HG03025 (cell line): ENCODE measurements at regions not wholly inside any gene's neighbourhood (a gene's known extent, or its start where the extent isn't known, plus 50 kb on each side); places are given as distances from the start of the nearest gene placed in this dataset.
"Not testable (repeated sequence)": the region's sequence is repeated elsewhere in the genome, so short reads cannot be mapped to it uniquely, and the experiment has no call there.

ENCODE experiments used
- ATAC-seq: cut with Tn5 transposase; IDR thresholded peaks from one replicate; pipeline ENCODE4 v1.9.1; 2021; ENCODE audit warnings: mild to moderate bottlenecking, moderate library complexity; ENCODE audit not compliant: unreplicated experiment, low FRiP score

- ATAC-seq: no peak
Measured at GRCh38 chr6:163748886-163749285, 334.4 kb downstream of the QKI start.

GRCh38 chr6:163748036-163748435 lies 333.5 kb downstream of the QKI start:
- ATAC-seq: no peak

- not testable (repeated sequence) for ATAC-seq
Measured at GRCh38 chr6:163747058-163747457, 332.5 kb downstream of the QKI start.

- no peak for ATAC-seq
Measured at GRCh38 chr6:163745536-163746400, 331.2 kb downstream of the QKI start.

- no peak for ATAC-seq
Measured at GRCh38 chr6:163744256-163744925, 329.9 kb downstream of the QKI start.

GRCh38 chr6:163743796-163744195 lies 329.3 kb downstream of the QKI start:
- no peak for ATAC-seq

GRCh38 chr6:163741743-163742363 lies 327.3 kb downstream of the QKI start:
- ATAC-seq: no peak

- ATAC-seq: no peak
Measured at GRCh38 chr6:163741342-163741741, 326.8 kb downstream of the QKI start.

- ATAC-seq: no peak
Measured at GRCh38 chr6:163739966-163740365, 325.4 kb downstream of the QKI start.

- no peak for ATAC-seq
Measured at GRCh38 chr6:163739408-163739725, 324.8 kb downstream of the QKI start.

GRCh38 chr6:163738725-163739407 lies 324.3 kb downstream of the QKI start:
- ATAC-seq: no peak

- no peak for ATAC-seq
Measured at GRCh38 chr6:163738304-163738703, 323.8 kb downstream of the QKI start.

- ATAC-seq: no peak
Measured at GRCh38 chr6:163735076-163735475, 320.6 kb downstream of the QKI start.

GRCh38 chr6:163733061-163733460 lies 318.5 kb downstream of the QKI start:
- ATAC-seq: no peak

GRCh38 chr6:163732479-163732878 lies 318.0 kb downstream of the QKI start:
- no peak for ATAC-seq

- not testable (repeated sequence) for ATAC-seq
Measured at GRCh38 chr6:163732014-163732351, 317.5 kb downstream of the QKI start.

GRCh38 chr6:163731215-163732013 lies 316.9 kb downstream of the QKI start:
- ATAC-seq: no peak

- ATAC-seq: no peak
Measured at GRCh38 chr6:163730246-163731210, 316.0 kb downstream of the QKI start.
